GM23338 (cell line): ENCODE measurements at regions not wholly inside any gene's neighbourhood (a gene's known extent, or its start where the extent isn't known, plus 50 kb on each side); places are given as distances from the start of the nearest gene placed in this dataset.

Source experiments
- ATAC-seq: fragments of 200-7000 bp; cut with Tn5 transposase; 3 replicates; pipeline ENCODE4 v1.9.1; 2020
- DNase-seq: peaks from one replicate; pipeline ENCODE4 v3.0.0-alpha.2; 2015; ENCODE audit warnings: low spot score
- H2AFZ ChIP-seq: fragments of 200-600 bp; sonication (generic); 2 replicates; pipeline ENCODE4 v1.8.0; 2016; ENCODE audit warnings: antibody characterized with exemption, mild to moderate bottlenecking, moderate library complexity
- H3F3A ChIP-seq: fragments of 200-600 bp; sonication (generic); replicated peaks from 2 replicates; pipeline ENCODE4 v1.8.0; 2017; ENCODE audit warnings: antibody characterized with exemption, mixed run types, low read depth
- H3K27ac ChIP-seq: fragments of 200-600 bp; sonication (generic); 2 replicates; pipeline ENCODE4 v1.6.1; 2016; ENCODE audit warnings: low read depth
- H3K27me3 ChIP-seq: fragments of 200-600 bp; sonication (generic); 2 replicates; pipeline ENCODE4 v1.8.0; 2016; ENCODE audit warnings: mild to moderate bottlenecking, mixed run types, moderate library complexity; ENCODE audit not compliant: insufficient read depth
- H3K36me3 ChIP-seq: fragments of 200-600 bp; sonication (generic); 2 replicates; pipeline ENCODE4 v1.8.0; 2016; ENCODE audit warnings: mild to moderate bottlenecking; ENCODE audit not compliant: insufficient read depth
- H3K4me1 ChIP-seq: fragments of 200-600 bp; sonication (generic); 2 replicates; pipeline ENCODE4 v1.8.0; 2016; ENCODE audit warnings: mild to moderate bottlenecking, moderate library complexity; ENCODE audit not compliant: insufficient read depth
- H3K4me2 ChIP-seq: fragments of 200-600 bp; sonication (generic); 2 replicates; pipeline ENCODE4 v1.7.1; 2017; ENCODE audit warnings: mixed run types
- H3K4me3 ChIP-seq: fragments of 200-600 bp; sonication (generic); 2 replicates; pipeline ENCODE4 v1.6.1; 2016; ENCODE audit warnings: mixed run types
- H3K79me2 ChIP-seq: fragments of 200-600 bp; sonication (generic); replicated peaks from 2 replicates; pipeline ENCODE4 v1.8.0; 2017; ENCODE audit warnings: mild to moderate bottlenecking; ENCODE audit not compliant: insufficient read depth
- H3K9me2 ChIP-seq: fragments of 200-600 bp; sonication (generic); 2 replicates; pipeline ENCODE4 v1.8.0; 2017; ENCODE audit not compliant: insufficient read depth
- H4K20me1 ChIP-seq: fragments of 200-600 bp; sonication (generic); replicated peaks from 2 replicates; pipeline ENCODE4 v1.8.0; 2017; ENCODE audit warnings: mild to moderate bottlenecking; ENCODE audit not compliant: insufficient read depth
- H3K27ac Mint-ChIP-seq: 2 replicates; pipeline ENCODE4 v1.8.0; 2020; ENCODE audit warnings: inconsistent platforms, mild to moderate bottlenecking, moderate library complexity, mixed read lengths
- H3K27me3 Mint-ChIP-seq: 3 replicates; pipeline ENCODE4 v1.8.0; 2022; ENCODE audit warnings: low read depth, mild to moderate bottlenecking, moderate library complexity, mixed read lengths, inconsistent platforms; ENCODE audit not compliant: insufficient read depth, poor library complexity
- H3K36me3 Mint-ChIP-seq: 3 replicates; pipeline ENCODE4 v1.8.0; 2021; ENCODE audit warnings: low read depth, mild to moderate bottlenecking, inconsistent platforms, moderate library complexity, mixed read lengths
- H3K4me1 Mint-ChIP-seq: 3 replicates; pipeline ENCODE4 v1.8.0; 2020; ENCODE audit warnings: mild to moderate bottlenecking, inconsistent platforms, mixed read lengths
- H3K4me3 Mint-ChIP-seq: 3 replicates; pipeline ENCODE4 v1.8.0; 2021; ENCODE audit warnings: moderate library complexity, mild to moderate bottlenecking, inconsistent platforms, mixed read lengths
- H3K9me3 Mint-ChIP-seq: 3 replicates; pipeline ENCODE4 v1.8.0; 2020; ENCODE audit warnings: moderate library complexity, mild to moderate bottlenecking, inconsistent platforms, mixed read lengths
- CREB1 ChIP-seq: fragments of 250-450 bp; sonication (Bioruptor Pico); IDR thresholded peaks from 2 replicates; pipeline ENCODE4 v1.5.0; 2020; ENCODE audit warnings: low read depth, mild to moderate bottlenecking, moderate library complexity
- CTCF ChIP-seq, 2 experiments: fragments of 200-600 bp in 1 of 2; sonication (generic) in 1 of 2; conservative IDR thresholded peaks; 2 replicates each; pipeline versions ENCODE4 v1.5.1 to v1.6.1; 2016 to 2017; ENCODE audit warnings: antibody characterized with exemption in 2 of 2, low read depth in 2 of 2, mild to moderate bottlenecking in 2 of 2, moderate library complexity in 1 of 2
- ETS1 ChIP-seq: IDR thresholded peaks from 2 replicates; pipeline ENCODE4 v1.6.1; 2016; ENCODE audit warnings: antibody characterized with exemption
- EZH2 ChIP-seq: fragments of 200-600 bp; sonication (generic); IDR thresholded peaks from one replicate; pipeline ENCODE4 v1.8.0; 2017; ENCODE audit warnings: antibody characterized with exemption, mild to moderate bottlenecking, low read depth; ENCODE audit not compliant: unreplicated experiment
- EZH2phosphoT487 ChIP-seq: fragments of 200-600 bp; sonication (generic); IDR thresholded peaks from one replicate; pipeline ENCODE4 v1.8.1; 2018; ENCODE audit warnings: antibody characterized with exemption; ENCODE audit not compliant: unreplicated experiment
- JUNB ChIP-seq: IDR thresholded peaks from one replicate; pipeline ENCODE4 v1.6.1; 2016; ENCODE audit warnings: antibody characterized with exemption; ENCODE audit not compliant: unreplicated experiment
- NANOG ChIP-seq: IDR thresholded peaks from 2 replicates; pipeline ENCODE4 v1.6.1; 2016; ENCODE audit warnings: antibody characterized with exemption, borderline replicate concordance
- POLR2AphosphoS5 ChIP-seq: IDR thresholded peaks from 2 replicates; pipeline ENCODE4 v1.6.1; 2016; ENCODE audit warnings: antibody characterized with exemption, low read depth
- REST ChIP-seq: IDR thresholded peaks from one replicate; pipeline ENCODE4 v1.6.1; 2018; ENCODE audit warnings: antibody characterized with exemption; ENCODE audit not compliant: unreplicated experiment
- STAT1 ChIP-seq: IDR thresholded peaks from one replicate; pipeline ENCODE4 v1.6.1; 2016; ENCODE audit warnings: antibody characterized with exemption; ENCODE audit not compliant: unreplicated experiment
- ZNF114 ChIP-seq: fragments of 250-450 bp; sonication (Bioruptor Pico); IDR thresholded peaks from 2 replicates; pipeline ENCODE4 v1.5.0; 2020; ENCODE audit warnings: mild to moderate bottlenecking, moderate library complexity
- ZNF331 ChIP-seq: fragments of 250-450 bp; sonication (Bioruptor Pico); IDR thresholded peaks from 2 replicates; pipeline ENCODE4 v1.5.0; 2020; ENCODE audit warnings: low read depth, mild to moderate bottlenecking, moderate library complexity
- ZNF462 ChIP-seq: fragments of 250-450 bp; sonication (Bioruptor Pico); IDR thresholded peaks from 2 replicates; pipeline ENCODE4 v1.5.0; 2020; ENCODE audit warnings: mild to moderate bottlenecking, moderate library complexity

GRCh38 chr10:23877791-23878320 is 331.1 kb upstream of the KIAA1217 start:
- Histone ChIP-seq H4K20me1 (no peaks in the 10 kb centered on the region), H3K9me2 (peaks cover 3% of the 10 kb centered on the region; the same call in 1 of the 2 replicates), H3K4me2 (no peak overlapping the region), H3K36me3 (no peaks in the 10 kb centered on the region), H3K4me1 (no peaks in the 10 kb centered on the region), H3K79me2 (no peaks in the 10 kb centered on the region), H3F3A (no peaks in the 10 kb centered on the region), H3K27me3 (no peaks in the 10 kb centered on the region), H3K4me3 (no peak overlapping the region), H3K27ac (no peak overlapping the region), H2AFZ (no peak overlapping the region)
- no peaks in the 10 kb centered on the region for H3K4me1 Mint-ChIP-seq
- no peak overlapping the region for H3K4me3 Mint-ChIP-seq
- ATAC-seq (no peak), DNase-seq (no peak)
- no peaks in the 10 kb centered on the region for H3K36me3 Mint-ChIP-seq
- no peaks in the 10 kb centered on the region for H3K9me3 Mint-ChIP-seq
- no peak overlapping the region for H3K27ac Mint-ChIP-seq
- H3K27me3 Mint-ChIP-seq = no peaks in the 10 kb centered on the region
- TF ChIP-seq CTCF (conservative IDR thresholded peaks at IDR 0.05; ENCODE audit: low read depth in 2 of 2) (no peak), REST (no peak), ZNF462 (CRISPR knock-in tag) (no peak), EZH2 (no peak), ETS1 (no peak), POLR2AphosphoS5 (no peak), STAT1 (no peak), NANOG (no peak), CREB1 (CRISPR knock-in tag) (no peak), EZH2phosphoT487 (no peak), ZNF114 (CRISPR knock-in tag) (no peak), JUNB (no peak), ZNF331 (CRISPR knock-in tag) (no peak)
